HG02798 (cell line): ENCODE measurements at regions not wholly inside any gene's neighbourhood (a gene's known extent, or its start where the extent isn't known, plus 50 kb on each side); places are given as distances from the start of the nearest gene placed in this dataset.

Experiments used
- ATAC-seq: cut with Tn5 transposase; IDR thresholded peaks from one replicate; pipeline ENCODE4 v1.9.1; 2021; ENCODE audit warnings: mild to moderate bottlenecking; ENCODE audit not compliant: unreplicated experiment, poor library complexity

DNA sequence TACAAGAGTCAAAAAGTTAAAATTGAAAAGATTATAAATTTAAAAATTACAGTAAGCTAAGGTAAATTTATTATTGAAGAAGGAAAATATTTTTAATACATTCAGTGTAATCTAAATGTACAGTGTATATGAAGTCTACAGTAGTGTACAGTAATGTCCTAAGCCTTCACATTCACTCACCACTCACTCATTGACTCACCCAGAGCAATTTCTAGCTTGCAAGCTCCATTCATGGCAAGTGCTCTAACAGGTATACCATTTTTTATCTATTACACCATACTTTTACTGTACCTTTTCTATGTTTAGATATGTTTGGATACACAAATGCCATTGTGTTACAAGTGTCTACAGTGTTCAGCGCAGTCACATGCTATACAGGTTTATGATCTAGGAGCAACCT is 389.7 kb downstream of the RASEF start:
- ATAC-seq: no peak

DNA sequence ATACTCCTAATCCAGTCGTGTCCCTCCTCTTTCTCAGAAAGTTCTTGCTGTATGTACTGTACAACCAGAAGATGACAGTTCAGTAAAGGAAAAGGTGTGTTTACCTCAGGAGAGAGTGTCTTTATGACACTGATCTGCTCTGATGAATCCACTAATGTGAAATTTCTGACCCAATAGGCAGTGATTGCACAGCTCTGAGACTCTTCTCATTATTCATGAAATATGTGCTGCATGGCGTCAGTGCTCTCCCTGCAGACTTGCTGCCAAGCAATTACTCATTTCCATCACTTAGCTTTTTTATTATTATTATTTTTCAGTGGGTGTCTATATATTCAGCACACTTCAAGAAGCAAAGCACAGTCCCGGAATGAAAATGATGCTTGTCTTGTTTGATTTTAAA is 389.0 kb downstream of the RASEF start:
- ATAC-seq: no peak

- no peak for ATAC-seq
Measured at GRCh38 chr9:82675102-82675501, 387.8 kb downstream of the RASEF start.

- no peak for ATAC-seq
Measured at GRCh38 chr9:82675605-82676004, 387.3 kb downstream of the RASEF start.

DNA sequence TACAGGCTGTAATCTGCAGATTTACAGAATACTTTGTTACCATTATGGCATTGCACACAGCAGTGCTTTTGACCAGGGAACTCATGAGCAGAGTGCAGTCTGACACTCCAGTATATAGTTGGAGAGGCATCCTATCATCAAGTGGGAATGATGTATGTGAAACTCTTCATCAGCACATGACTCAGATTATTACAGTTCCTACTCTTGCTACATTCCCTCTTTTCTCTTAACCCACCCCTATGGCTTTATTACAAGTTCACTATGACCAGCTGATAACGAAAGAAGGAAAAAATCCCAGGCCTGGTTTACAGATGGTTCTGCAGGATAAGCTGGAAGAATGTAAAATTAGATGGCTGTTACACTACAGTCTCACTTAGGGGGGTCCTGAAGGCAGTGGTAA is 385.9 kb downstream of the RASEF start:
- ATAC-seq: no peak

DNA sequence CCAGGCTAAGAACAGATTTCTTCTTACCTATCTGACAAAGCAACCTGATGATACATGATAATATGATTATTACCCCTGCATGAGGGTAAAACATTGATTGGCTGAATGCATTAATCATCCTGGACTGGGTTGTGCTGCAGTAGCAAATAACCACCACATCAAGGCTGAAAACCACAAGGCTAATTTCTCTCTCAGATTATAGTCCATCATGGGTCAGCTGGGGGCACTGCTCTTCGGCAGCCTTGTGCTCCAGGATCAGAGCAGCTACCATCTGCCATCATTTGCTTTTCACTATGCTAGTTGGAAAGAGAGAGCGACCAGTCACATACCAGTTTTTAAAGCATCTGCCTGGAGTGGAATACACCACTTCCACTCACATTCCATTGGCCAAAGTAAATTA is 383.5 kb downstream of the RASEF start:
- no peak for ATAC-seq

- ATAC-seq: no peak
Measured at GRCh38 chr9:82680179-82680935, 382.6 kb downstream of the RASEF start.

DNA sequence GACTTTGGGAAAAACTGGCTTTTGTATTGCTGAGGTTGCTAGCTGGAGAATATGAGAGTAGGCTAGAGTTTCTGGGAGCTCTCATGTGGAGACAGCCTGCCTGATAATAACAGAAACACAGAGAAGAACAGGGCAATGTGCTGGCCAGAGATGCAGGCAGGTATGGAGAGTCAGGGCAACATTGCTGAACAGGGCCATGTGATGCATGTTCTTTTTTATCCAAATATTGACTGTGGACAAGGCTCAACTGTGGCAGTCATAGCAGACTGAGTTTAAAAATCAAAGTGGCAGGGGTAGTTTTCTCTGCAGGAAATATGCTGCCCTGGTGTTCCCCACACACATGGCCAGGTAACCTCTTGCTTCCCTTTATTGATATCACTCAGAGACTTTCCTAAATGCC is 381.1 kb downstream of the RASEF start:
- no peak for ATAC-seq

GRCh38 chr9:82682431-82682830 is 380.5 kb downstream of the RASEF start:
- no peak for ATAC-seq

DNA sequence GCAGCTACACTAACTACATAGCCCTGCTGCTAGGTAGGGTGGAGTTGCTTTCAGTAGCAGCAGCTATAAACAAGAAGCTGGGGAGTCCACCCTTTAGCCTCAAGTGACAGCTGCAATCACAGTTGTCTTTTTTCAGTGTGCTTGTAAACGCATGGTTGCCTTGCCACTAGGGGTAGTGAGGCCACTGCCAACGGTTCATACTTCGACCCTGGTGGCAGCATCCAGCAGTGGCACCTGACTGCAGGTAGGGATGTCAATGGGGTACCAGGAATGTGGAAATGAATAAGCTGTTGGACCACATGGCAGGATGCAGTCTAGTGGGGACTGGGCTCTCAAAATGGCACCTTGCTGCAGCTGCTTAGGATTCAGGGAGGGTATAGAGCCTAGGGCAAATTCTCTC is 367.2 kb downstream of the RASEF start:
- ATAC-seq: no peak

DNA sequence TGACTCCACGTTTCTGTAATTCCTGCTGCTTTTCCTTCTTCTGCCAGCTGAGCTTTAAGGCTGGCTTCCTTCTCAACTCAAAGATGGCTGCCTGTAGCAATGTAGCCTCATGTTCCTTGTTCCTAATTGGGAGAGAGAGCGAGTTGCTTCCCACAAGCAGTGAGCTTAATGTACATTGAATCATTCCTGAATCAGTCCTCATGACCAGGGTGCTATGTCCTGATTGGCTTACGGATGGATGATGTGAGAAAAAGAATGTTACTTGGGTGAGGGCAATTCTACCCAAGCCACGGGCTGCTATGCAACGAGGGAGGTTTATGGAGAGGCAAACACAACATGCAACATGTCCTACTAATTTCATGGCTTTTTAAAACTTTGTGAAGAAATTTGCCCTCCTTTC is 356.2 kb downstream of the RASEF start:
- ATAC-seq: no peak

DNA sequence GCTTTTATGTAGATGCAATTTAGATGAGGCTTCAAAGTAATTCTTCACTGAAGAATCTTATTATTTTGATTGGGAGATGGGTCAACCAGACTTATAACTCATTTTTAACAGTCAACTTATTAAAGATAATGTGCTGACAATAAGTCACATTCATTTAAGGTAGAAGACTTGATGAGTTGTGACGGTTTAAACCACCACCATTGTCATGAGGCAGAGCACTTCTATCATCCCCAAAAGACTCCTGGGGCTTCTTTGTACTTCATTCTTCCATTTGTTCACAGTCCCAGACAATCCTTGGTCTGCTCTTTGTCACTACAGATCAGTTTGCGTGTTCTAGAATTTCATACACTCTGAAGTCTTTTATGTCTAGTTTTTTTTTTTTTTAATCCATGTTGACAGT is 346.1 kb downstream of the RASEF start:
- no peak for ATAC-seq

GRCh38 chr9:82720515-82720914 is 342.4 kb downstream of the RASEF start:
- no peak for ATAC-seq

- ATAC-seq: no peak
Measured at GRCh38 chr9:82721593-82721992, 341.3 kb downstream of the RASEF start.

DNA sequence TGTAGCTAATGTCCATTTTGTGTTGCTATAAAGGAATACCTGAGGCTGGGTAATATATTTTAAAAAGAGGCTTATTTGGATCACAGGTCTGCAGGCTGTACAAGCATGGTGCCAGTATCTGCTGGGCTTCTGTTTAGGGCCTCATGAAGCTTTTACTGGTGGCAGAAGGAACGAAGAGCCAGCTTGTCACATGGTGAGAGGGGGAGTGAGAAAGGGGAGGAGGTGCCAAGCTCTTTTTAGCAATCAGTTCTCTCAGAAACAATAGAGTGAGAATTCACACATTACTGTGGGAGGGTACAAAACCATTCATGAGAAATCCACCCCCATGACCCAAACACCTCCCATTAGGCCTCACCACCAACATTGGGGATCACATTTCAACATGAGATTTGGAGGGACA is 340.9 kb downstream of the RASEF start:
- no peak for ATAC-seq

DNA sequence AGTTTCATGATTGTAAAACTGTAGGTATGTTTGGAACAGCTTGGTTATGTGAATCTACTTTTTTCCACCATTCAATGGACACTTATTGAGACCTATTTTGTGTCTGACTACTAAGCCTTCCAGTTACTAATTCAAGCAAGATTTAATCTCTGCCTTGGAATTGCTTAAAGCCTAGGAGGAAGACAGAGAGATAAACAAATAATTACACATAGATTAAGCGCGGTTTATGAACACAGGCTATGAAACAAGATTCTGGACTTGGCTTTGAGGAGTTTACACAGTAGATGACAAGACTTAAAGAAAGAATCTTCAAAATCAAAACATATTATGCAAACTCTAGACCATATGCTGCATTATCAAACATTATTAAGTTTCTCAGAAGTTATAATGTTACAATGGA is 340.4 kb downstream of the RASEF start:
- no peak for ATAC-seq

- ATAC-seq: no peak
Measured at GRCh38 chr9:82726424-82727276, 336.3 kb downstream of the RASEF start.

- no peak for ATAC-seq
Measured at GRCh38 chr9:82729141-82729540, 333.8 kb downstream of the RASEF start.

GRCh38 chr9:82729991-82730589 is 332.9 kb downstream of the RASEF start:
- no peak for ATAC-seq

DNA sequence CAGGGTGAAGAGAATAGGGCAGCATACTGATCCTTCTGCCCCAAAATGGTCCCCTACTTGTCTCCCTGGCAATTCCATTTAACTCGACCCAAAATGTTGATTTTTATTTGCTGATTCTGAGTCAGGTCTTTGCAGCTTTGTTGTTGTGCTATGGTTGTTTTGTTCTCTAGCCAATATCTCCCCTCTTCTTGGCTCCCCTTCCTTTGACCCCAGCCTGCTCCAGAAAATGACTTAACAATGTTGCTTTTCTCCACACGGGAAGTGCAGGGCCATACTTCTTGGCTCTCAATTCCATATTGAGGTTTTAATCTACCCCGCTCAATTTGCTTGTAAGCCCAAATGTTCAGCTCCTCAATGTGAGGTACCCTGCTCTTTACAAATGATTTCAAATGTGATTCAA is 330.0 kb downstream of the RASEF start:
- ATAC-seq: no peak

DNA sequence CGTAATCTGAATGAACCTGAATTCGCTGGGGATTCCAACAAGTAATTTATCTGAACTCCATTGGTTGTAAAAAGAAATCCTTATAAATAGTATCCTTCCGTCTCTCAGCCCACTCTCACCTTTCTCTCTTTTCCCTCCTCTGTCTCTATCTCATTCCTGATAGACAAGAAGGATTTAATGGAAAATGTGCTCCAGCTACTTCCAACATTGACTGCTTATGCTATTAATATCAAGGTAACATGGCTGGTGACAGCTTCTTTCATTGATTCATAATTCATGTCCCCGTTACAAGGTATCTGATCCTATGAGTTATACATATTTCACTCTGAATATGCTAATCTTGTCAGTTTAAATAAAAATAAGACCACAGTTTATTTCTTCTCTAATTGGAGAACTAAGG is 326.8 kb downstream of the RASEF start:
- ATAC-seq: no peak
